ENCODE measurements at regions not wholly inside any gene's neighbourhood (a gene's known extent, or its start where the extent isn't known, plus 50 kb on each side); places are given as distances from the start of the nearest gene placed in this dataset.
"Not testable (repeated sequence)": the region's sequence is repeated elsewhere in the genome, so short reads cannot be mapped to it uniquely, and the experiment has no call there.

DNA sequence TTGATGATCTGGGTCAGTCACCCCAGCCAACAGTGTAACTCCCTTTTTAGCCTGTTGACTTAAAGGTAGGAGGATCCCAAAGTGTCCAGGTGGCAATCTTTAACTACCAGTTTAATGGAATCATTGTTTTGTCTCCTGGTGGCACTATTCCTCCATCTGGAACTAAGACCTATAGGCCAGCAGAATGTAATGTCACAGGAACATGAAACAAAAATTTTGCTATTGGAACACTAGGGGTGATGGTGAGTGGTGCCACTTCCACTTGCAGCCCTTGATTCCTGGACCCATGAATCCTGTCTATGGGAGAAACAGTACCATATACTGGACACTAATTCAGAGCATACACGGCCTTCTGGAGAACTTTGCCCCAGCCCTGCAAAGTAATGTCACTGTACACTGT is 219.5 kb upstream of the RASA1 start:
- DNase-seq (ENCODE audit: low read depth in 2 of 2): no peak
- no peak overlapping the region for H3K9ac ChIP-seq (ENCODE audit: insufficient read depth, low read length)
- H2AFZ ChIP-seq (ENCODE audit: low read length): no peak overlapping the region
- no peak overlapping the region for H3K27ac ChIP-seq (ENCODE audit: insufficient read depth, low read length)
- H3K4me3 ChIP-seq (replicated peaks in 1 of 4; ENCODE audit: control extremely low read depth in 1 of 4, insufficient read depth in 1 of 4, low read depth in 3 of 4, low read length in 4 of 4): no peak overlapping the region
- TF ChIP-seq, protein P1, sequence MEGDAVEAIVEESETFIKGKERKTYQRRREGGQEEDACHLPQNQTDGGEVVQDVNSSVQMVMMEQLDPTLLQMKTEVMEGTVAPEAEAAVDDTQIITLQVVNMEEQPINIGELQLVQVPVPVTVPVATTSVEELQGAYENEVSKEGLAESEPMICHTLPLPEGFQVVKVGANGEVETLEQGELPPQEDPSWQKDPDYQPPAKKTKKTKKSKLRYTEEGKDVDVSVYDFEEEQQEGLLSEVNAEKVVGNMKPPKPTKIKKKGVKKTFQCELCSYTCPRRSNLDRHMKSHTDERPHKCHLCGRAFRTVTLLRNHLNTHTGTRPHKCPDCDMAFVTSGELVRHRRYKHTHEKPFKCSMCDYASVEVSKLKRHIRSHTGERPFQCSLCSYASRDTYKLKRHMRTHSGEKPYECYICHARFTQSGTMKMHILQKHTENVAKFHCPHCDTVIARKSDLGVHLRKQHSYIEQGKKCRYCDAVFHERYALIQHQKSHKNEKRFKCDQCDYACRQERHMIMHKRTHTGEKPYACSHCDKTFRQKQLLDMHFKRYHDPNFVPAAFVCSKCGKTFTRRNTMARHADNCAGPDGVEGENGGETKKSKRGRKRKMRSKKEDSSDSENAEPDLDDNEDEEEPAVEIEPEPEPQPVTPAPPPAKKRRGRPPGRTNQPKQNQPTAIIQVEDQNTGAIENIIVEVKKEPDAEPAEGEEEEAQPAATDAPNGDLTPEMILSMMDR (conservative IDR thresholded peaks at IDR 0.05 in 1 of 2, IDR thresholded peaks at IDR 0.05 in 1 of 2; ENCODE audit: low read depth in 1 of 2, low read length in 2 of 2): no peak
- TF ChIP-seq EZH2 (IDR thresholded peaks at IDR 0.05; ENCODE audit: low read length, missing control alignments): no peak
- H3K27me3 ChIP-seq (ENCODE audit: control insufficient read depth, insufficient read depth, low read length): no peaks in the 10 kb centered on the region
- H3K4me2 ChIP-seq (ENCODE audit: extremely low read depth, insufficient read depth, low read length): no peak overlapping the region
- H3K79me2 ChIP-seq (ENCODE audit: control insufficient read depth, insufficient read depth, low read length): no peaks in the 10 kb centered on the region
- H3K36me3 ChIP-seq (ENCODE audit: control insufficient read depth, insufficient read depth, low read length): no peaks in the 10 kb centered on the region
- H3K4me1 ChIP-seq (ENCODE audit: control insufficient read depth, extremely low read depth, insufficient read depth, low read length): no peaks in the 10 kb centered on the region
- H3K9me3 ChIP-seq (ENCODE audit: control insufficient read depth, insufficient read depth, low read depth, low read length): no peaks in the 10 kb centered on the region
- no peaks in the 10 kb centered on the region for H4K20me1 ChIP-seq (ENCODE audit: control insufficient read depth, extremely low read depth, insufficient read depth, low read length)

DNA sequence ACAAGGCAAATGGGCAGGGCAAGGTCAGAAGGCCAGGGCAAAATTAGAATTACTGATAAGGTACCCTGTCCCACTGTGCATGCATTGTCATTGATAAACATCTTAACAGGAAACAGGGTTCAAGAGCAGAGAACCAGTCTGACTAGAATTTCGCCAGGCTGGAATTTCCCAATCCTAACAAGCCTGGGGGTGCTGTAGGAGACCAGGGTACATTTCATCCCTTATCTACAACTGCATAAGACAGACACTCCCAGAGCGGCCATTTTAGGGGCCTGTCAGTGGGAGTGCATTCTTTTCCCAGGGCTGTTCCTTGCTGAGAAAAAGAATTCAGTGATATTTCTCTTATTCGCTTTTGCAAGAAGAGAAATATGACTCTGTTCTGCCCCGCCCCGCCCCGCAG is 218.7 kb upstream of the RASA1 start:
- not testable (repeated sequence) for H3K9ac ChIP-seq (ENCODE audit: insufficient read depth, low read length); DNase-seq (ENCODE audit: low read depth in 2 of 2); H3K9me3 ChIP-seq (ENCODE audit: control insufficient read depth, insufficient read depth, low read depth, low read length); H3K27ac ChIP-seq (ENCODE audit: insufficient read depth, low read length); H3K4me2 ChIP-seq (ENCODE audit: extremely low read depth, insufficient read depth, low read length); H3K79me2 ChIP-seq (ENCODE audit: control insufficient read depth, insufficient read depth, low read length); H2AFZ ChIP-seq (ENCODE audit: low read length); H3K27me3 ChIP-seq (ENCODE audit: control insufficient read depth, insufficient read depth, low read length); H3K4me1 ChIP-seq (ENCODE audit: control insufficient read depth, extremely low read depth, insufficient read depth, low read length); H3K4me3 ChIP-seq (replicated peaks in 1 of 4; ENCODE audit: control extremely low read depth in 1 of 4, insufficient read depth in 1 of 4, low read depth in 3 of 4, low read length in 4 of 4); H4K20me1 ChIP-seq (ENCODE audit: control insufficient read depth, extremely low read depth, insufficient read depth, low read length); H3K36me3 ChIP-seq (ENCODE audit: control insufficient read depth, insufficient read depth, low read length)

DNA sequence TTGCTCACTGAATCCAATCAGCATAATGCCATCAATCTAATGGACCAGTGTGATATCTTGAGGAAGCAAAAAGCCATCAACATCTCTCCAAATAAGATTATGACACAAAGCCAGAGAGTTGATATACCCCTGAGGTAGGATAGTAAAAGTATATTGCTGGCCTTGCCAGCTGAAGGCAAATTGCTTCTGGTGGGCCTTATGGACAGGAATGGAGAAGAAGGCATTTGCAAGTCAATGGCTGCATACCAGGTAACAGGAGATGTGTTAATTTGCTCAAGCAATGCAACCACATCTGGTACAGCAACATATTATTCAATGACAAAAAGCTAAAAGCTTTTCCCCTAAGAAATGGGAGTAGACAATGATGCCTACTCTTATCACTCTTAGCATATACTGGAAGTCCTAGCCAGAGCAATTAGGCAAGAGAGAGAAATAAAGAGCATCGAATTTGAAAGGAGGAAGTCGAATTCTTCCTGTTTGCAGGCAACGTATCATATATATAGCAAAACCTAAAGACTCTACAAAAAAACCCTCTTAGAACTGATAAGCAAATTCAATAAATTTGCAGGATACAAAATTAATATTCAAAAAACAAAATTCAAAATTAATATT is 216.1 kb upstream of the RASA1 start:
- Histone ChIP-seq H4K20me1 (ENCODE audit: control insufficient read depth, extremely low read depth, insufficient read depth, low read length) (no peaks in the 10 kb centered on the region), H3K4me1 (ENCODE audit: control insufficient read depth, extremely low read depth, insufficient read depth, low read length) (no peaks in the 10 kb centered on the region), H3K9ac (ENCODE audit: insufficient read depth, low read length) (no peak overlapping the region), H3K27me3 (ENCODE audit: control insufficient read depth, insufficient read depth, low read length) (no peaks in the 10 kb centered on the region), H3K79me2 (ENCODE audit: control insufficient read depth, insufficient read depth, low read length) (no peaks in the 10 kb centered on the region), H3K4me3 (replicated peaks in 1 of 4; ENCODE audit: control extremely low read depth in 1 of 4, insufficient read depth in 1 of 4, low read depth in 3 of 4, low read length in 4 of 4) (no peak overlapping the region), H2AFZ (ENCODE audit: low read length) (no peak overlapping the region), H3K9me3 (ENCODE audit: control insufficient read depth, insufficient read depth, low read depth, low read length) (no peaks in the 10 kb centered on the region), H3K36me3 (ENCODE audit: control insufficient read depth, insufficient read depth, low read length) (no peaks in the 10 kb centered on the region), H3K27ac (ENCODE audit: insufficient read depth, low read length) (no peak overlapping the region), H3K4me2 (ENCODE audit: extremely low read depth, insufficient read depth, low read length) (no peak overlapping the region)
- no peak for DNase-seq (ENCODE audit: low read depth in 2 of 2)
- TF ChIP-seq, protein P1 (conservative IDR thresholded peaks at IDR 0.05 in 1 of 2, IDR thresholded peaks at IDR 0.05 in 1 of 2; ENCODE audit: low read depth in 1 of 2, low read length in 2 of 2): no peak
- no peak for TF ChIP-seq EZH2 (IDR thresholded peaks at IDR 0.05; ENCODE audit: low read length, missing control alignments)
